22Rv1 (cell line): ENCODE measurements at regions not wholly inside any gene's neighbourhood (a gene's known extent, or its start where the extent isn't known, plus 50 kb on each side); places are given as distances from the start of the nearest gene placed in this dataset.

Source experiments
- H3K27ac ChIP-seq: fragments of 450-650 bp; 2 replicates; pipeline ENCODE4 v1.5.1; 2017
- CTCF ChIP-seq: fragments of 450-650 bp; IDR thresholded peaks from 2 replicates; pipeline ENCODE4 v1.5.1; 2017; ENCODE audit warnings: mild to moderate bottlenecking
- ZFX ChIP-seq: fragments of 450-650 bp; IDR thresholded peaks from 2 replicates; pipeline ENCODE4 v1.6.1; 2017; ENCODE audit warnings: antibody characterized with exemption, borderline replicate concordance

- TF ChIP-seq CTCF (no peak), ZFX (no peak)
- H3K27ac ChIP-seq, result no peak overlapping the region
Measured at GRCh38 chr1:213571843-213572242, 415.9 kb upstream of the PROX1 start.

- no peak overlapping the region for H3K27ac ChIP-seq
- TF ChIP-seq CTCF, result no peak
- no peak for TF ChIP-seq ZFX
Measured at GRCh38 chr1:213572912-213573647, 414.7 kb upstream of the PROX1 start.

GRCh38 chr1:213573648-213574009 lies 414.1 kb upstream of the PROX1 start:
- TF ChIP-seq CTCF (no peak), ZFX (no peak)

GRCh38 chr1:213582976-213583567 lies 404.7 kb upstream of the PROX1 start:
- no peak overlapping the region for H3K27ac ChIP-seq
- no peak for TF ChIP-seq ZFX
- TF ChIP-seq CTCF, result no peak

More at GRCh38 chr1:213573648-213574009, 414.1 kb upstream of the PROX1 start:
- H3K27ac ChIP-seq, result no peak overlapping the region

GRCh38 chr1:213584272-213584671 lies 403.5 kb upstream of the PROX1 start:
- no peak overlapping the region for H3K27ac ChIP-seq
- no peak for TF ChIP-seq CTCF
- no peak for TF ChIP-seq ZFX

- H3K27ac ChIP-seq, result no peak overlapping the region
- TF ChIP-seq CTCF (no peak), ZFX (no peak)
Measured at GRCh38 chr1:213585402-213585801, 402.4 kb upstream of the PROX1 start.

- TF ChIP-seq ZFX, result no peak
- no peak for TF ChIP-seq CTCF
Measured at GRCh38 chr1:213585959-213586586, 401.7 kb upstream of the PROX1 start.

More at GRCh38 chr1:213585959-213586586, 401.7 kb upstream of the PROX1 start:
- no peak overlapping the region for H3K27ac ChIP-seq
